GM21526 (cell line): ENCODE measurements at regions not wholly inside any gene's neighbourhood (a gene's known extent, or its start where the extent isn't known, plus 50 kb on each side); places are given as distances from the start of the nearest gene placed in this dataset.
"Not testable (repeated sequence)": the region's sequence is repeated elsewhere in the genome, so short reads cannot be mapped to it uniquely, and the experiment has no call there.

Source experiments
- ATAC-seq: cut with Tn5 transposase; IDR thresholded peaks from one replicate; pipeline ENCODE4 v1.9.1; 2021; ENCODE audit warnings: moderate library complexity; ENCODE audit not compliant: unreplicated experiment, low FRiP score

DNA sequence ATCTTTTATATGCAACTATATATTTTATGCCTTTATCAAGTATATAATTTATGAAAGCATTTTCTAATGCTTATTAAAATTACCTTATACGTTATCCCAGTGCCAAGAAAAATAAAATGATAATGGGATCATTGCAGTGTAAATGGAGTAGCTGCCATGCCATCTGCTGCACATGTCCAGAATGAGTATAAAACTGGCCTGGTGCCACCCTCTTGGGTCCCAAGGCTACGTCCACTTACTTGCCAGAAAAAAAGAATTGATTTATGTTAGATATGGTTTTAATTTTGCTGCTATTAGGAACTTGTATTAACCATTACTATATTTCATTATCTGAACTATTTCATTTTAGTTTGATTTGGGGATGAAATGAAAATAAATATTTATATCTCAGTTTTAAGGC is 1127.1 kb upstream of the CNTN5 start:
- no peak for ATAC-seq

- ATAC-seq, result no peak
These were observed 1125.8 kb upstream of the CNTN5 start for GRCh38 chr11:97894978-97895377.

DNA sequence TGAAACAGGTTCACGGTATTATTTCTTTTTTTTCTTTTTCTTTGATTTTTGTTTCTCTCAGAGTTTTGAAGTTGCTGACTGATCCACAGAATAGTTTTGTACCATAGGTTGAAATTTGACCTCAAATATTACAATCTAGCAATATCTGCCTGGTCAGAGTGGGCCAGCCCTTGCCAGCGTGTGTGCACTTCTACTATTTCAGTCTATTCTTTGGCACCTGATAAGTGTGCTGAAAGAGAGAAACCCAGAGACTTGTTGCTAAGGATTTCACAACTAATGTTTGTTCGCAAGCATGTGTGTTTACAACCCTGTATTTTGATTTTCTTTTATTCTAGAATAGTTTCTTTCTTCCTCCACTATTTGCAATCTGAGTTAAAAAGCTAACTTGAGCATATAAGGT is 1125.2 kb upstream of the CNTN5 start:
- no peak for ATAC-seq

- ATAC-seq, result no peak
These were observed 1117.9 kb upstream of the CNTN5 start for GRCh38 chr11:97902828-97903227.

- no peak for ATAC-seq
These were observed 1115.6 kb upstream of the CNTN5 start for GRCh38 chr11:97905101-97905500.

DNA sequence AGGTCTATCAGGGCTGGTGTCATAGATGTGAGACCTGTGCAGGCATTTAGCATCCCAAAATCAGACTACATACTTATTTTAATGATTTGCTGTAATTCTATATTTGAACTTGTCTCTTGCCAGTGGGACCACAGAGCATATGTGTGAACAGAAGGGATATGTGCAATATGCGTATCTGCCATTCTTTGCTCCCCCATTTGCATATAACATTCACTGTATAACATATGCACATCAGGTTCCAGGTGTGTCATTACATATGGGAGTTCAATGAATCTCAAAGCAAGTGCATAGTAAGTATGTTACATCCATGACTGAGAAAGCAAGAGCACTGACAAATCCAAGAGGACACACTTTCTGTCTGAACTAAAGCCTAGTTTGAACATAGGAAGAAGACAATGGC is 1115.1 kb upstream of the CNTN5 start:
- no peak for ATAC-seq

GRCh38 chr11:97908354-97908753 is 1112.4 kb upstream of the CNTN5 start:
- ATAC-seq, result no peak

DNA sequence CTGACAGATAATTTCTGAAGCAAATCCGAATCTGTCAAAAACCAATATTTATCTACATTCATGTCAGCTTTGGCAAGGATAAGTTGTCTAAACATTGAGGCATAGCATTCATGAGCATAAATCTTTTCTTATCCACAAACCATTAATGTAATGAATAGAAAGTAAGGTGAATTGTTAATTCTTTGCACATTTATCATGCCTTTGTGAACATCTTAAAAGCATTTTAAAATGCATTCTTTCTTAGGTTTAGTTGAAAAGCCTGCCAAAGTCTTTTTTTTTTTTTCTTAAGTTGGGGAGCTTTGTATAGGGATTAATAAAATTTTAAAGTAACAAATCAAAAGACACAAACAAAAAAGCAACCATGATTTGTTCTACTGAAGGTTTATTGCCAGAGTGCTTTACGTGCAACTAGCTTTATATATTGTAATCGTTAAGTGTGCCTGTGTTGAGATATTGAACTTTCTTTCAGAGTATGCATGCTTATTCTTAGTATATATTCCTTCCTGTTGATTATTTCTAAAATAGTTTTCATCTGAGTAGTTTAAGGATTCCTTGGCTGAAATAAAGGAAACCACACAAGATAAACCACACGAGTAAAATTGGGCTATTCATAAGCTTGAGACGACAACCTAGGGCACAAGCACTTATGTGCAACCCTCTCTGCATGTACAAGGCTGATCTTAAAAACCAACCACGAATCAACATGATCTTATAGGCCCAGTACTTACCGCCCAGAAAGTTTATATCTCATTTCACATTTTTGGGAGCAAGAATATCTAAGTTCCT is 1110.9 kb upstream of the CNTN5 start:
- no peak for ATAC-seq

- no peak for ATAC-seq
These were observed 1108.1 kb upstream of the CNTN5 start for GRCh38 chr11:97912629-97913028.

- not testable (repeated sequence) for ATAC-seq
These were observed 1097.8 kb upstream of the CNTN5 start for GRCh38 chr11:97922933-97923332.

GRCh38 chr11:97934572-97935208 is 1086.1 kb upstream of the CNTN5 start:
- no peak for ATAC-seq

DNA sequence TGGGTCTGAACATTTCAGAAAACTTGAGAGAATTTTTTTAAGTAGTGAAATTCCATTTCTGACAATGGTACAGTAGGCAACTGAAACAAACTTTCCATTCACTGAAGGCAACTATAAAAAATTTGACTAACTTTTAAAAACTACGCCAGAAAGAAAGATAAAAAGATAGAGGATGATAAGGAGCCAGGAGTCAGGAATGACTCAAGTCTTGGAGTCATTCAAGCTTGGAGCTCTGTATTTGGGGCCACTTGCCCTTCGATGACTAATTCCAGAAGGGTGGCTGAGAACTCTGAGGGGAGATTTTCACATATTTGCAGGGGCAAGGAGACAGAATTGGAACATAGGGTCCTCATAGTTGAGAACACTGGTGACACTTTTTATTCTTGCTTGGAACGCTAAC is 1083.2 kb upstream of the CNTN5 start:
- no peak for ATAC-seq

- ATAC-seq, result no peak
These were observed 1082.0 kb upstream of the CNTN5 start for GRCh38 chr11:97938789-97939188.

- no peak for ATAC-seq
These were observed 1077.3 kb upstream of the CNTN5 start for GRCh38 chr11:97943493-97943892.

DNA sequence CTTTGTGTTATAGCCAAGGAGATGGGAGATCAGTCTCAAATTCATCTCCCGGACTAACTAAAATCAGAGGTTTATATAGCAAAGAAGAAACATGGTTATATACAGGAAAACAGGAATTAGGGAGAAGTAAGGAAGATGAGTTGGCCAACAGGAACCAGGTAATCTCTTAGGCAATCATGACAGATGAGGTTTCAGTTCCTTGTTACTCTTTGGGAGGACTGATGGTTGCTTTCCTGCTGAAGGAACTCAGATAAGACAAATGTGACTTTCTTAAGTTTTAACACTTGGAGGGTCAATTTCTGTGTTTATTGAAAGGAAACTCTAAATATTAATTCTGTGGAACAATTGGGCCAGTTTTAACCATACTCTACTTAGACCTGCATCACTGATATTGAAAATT is 1072.0 kb upstream of the CNTN5 start:
- ATAC-seq, result no peak

GRCh38 chr11:97955595-97955994 is 1065.2 kb upstream of the CNTN5 start:
- ATAC-seq, result no peak

GRCh38 chr11:97956904-97957303 is 1063.8 kb upstream of the CNTN5 start:
- no peak for ATAC-seq

- no peak for ATAC-seq
These were observed 1059.3 kb upstream of the CNTN5 start for GRCh38 chr11:97961431-97961830.

GRCh38 chr11:97962758-97963157 is 1058.0 kb upstream of the CNTN5 start:
- ATAC-seq, result no peak

GRCh38 chr11:97963528-97964331 is 1057.0 kb upstream of the CNTN5 start:
- no peak for ATAC-seq

DNA sequence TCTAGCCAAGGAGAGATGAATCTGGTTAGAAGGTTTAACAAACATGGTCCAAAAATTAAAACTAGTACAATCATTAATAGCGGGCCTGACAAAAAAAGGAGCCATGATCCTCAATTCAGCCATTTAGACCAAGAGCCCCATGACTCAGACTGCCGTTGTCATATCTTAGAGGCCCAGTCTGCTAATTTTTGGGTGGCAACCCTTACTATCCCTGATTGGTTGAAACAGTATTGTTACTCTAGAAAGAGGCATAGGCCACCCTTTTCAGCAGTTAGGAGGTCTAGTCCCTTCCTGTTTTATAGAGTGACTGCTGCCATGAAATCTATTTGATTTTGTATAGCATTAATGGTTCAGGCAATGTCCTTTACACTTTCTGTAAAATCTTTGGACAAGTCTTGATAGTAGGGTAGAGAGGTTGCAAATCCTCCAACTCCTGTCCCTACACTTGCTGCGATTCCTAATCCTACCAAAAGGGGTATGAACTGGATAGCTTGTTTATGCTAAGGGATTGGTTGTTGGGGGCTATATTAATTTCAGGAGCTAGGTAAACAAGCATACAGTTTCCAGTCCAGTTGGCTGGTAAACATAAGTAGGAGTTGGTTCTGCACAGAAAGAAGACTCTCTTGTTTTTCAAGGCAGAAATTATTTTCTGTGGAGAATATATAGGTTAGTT is 1056.3 kb upstream of the CNTN5 start:
- ATAC-seq, result no peak
